ENCODE measurements at regions not wholly inside any gene's neighbourhood (a gene's known extent, or its start where the extent isn't known, plus 50 kb on each side); places are given as distances from the start of the nearest gene placed in this dataset.
"Not testable (repeated sequence)": the region's sequence is repeated elsewhere in the genome, so short reads cannot be mapped to it uniquely, and the experiment has no call there.

GRCh38 chr4:189600264-189600663 lies 340.4 kb upstream of the FRG1 start:
- FAIRE-seq (no peak), DNase-seq (no peak), ATAC-seq (no peak)
- Histone ChIP-seq H3K27ac (no peak overlapping the region), H3K9me3 (no peaks in the 10 kb centered on the region), H3K4me3 (no peak overlapping the region), H3K36me3 (no peaks in the 10 kb centered on the region), H3K4me1 (no peaks in the 10 kb centered on the region), H3K27me3 (no peaks in the 10 kb centered on the region)
- 64 to 72% methylated on average over 6 of the region's 6 CpGs for WGBS, 2 donors
- intact Hi-C loops (cut with DNase I), result no loop called here
- no peak for TF ChIP-seq CTCF (IDR thresholded peaks at IDR 0.05)

GRCh38 chr4:189600718-189601435 lies 339.8 kb upstream of the FRG1 start:
- Histone ChIP-seq H3K27ac (no peak overlapping the region), H3K4me1 (no peaks in the 10 kb centered on the region), H3K4me3 (no peak overlapping the region), H3K9me3 (no peaks in the 10 kb centered on the region), H3K27me3 (no peaks in the 10 kb centered on the region), H3K36me3 (no peaks in the 10 kb centered on the region)
- DNase-seq (no peak), FAIRE-seq (no peak), ATAC-seq (no peak)
- intact Hi-C loops (cut with DNase I), result no loop called here
- TF ChIP-seq CTCF (IDR thresholded peaks at IDR 0.05), result no peak
- WGBS, 2 donors, result 60 to 64% methylated on average over 13 of the region's 13 CpGs

- H3K36me3 ChIP-seq; intact Hi-C loops (cut with DNase I); DNase-seq; FAIRE-seq; H3K4me3 ChIP-seq; ATAC-seq; H3K9me3 ChIP-seq; H3K27me3 ChIP-seq; H3K27ac ChIP-seq; H3K4me1 ChIP-seq: not testable (repeated sequence)
- 59 to 73% methylated on average over 3 of the region's 3 CpGs for WGBS, 2 donors
These were observed 337.8 kb upstream of the FRG1 start for GRCh38 chr4:189602827-189603226.

GRCh38 chr4:189610571-189610970 lies 330.1 kb upstream of the FRG1 start:
- H3K27ac ChIP-seq; H3K36me3 ChIP-seq; intact Hi-C loops (cut with DNase I); DNase-seq; H3K9me3 ChIP-seq; H3K4me1 ChIP-seq; ATAC-seq; H3K27me3 ChIP-seq; H3K4me3 ChIP-seq; FAIRE-seq: not testable (repeated sequence)
- WGBS, 2 donors, result 72 to 80% methylated on average over 3 to 4 of the region's 4 CpGs

- 51 to 61% methylated on average over 4 of the region's 4 CpGs for WGBS, 2 donors
- H3K27me3 ChIP-seq, result no peaks in the 10 kb centered on the region
- ATAC-seq (peak in 3 of 4 donors; percentile 35 to 70 (median 54)), DNase-seq (no peak), FAIRE-seq (no peak)
- intact Hi-C loops (cut with DNase I), result no loop called here
- H3K9me3 ChIP-seq, result no peaks in the 10 kb centered on the region
- H3K4me1 ChIP-seq, result no peaks in the 10 kb centered on the region
- H3K36me3 ChIP-seq, result no peaks in the 10 kb centered on the region
- H3K27ac ChIP-seq, result peak overlapping the region in 1 of 4 donors; percentile 11
- no peak overlapping the region for H3K4me3 ChIP-seq
- no peak for TF ChIP-seq CTCF (IDR thresholded peaks at IDR 0.05)
These were observed 327.5 kb upstream of the FRG1 start for GRCh38 chr4:189613207-189613606.

GRCh38 chr4:189615217-189615663 lies 325.4 kb upstream of the FRG1 start:
- FAIRE-seq (no peak), DNase-seq (peak in 1 of 6 donors; percentile 49), ATAC-seq (no peak)
- no peak for TF ChIP-seq CTCF (IDR thresholded peaks at IDR 0.05)
- H3K27ac ChIP-seq, result no peak overlapping the region
- H3K27me3 ChIP-seq, result no peaks in the 10 kb centered on the region
- intact Hi-C loops (cut with DNase I), result no loop called here
- WGBS, 2 donors, result 91 to 92% methylated on average over 19 to 22 of the region's 22 CpGs
- H3K36me3 ChIP-seq, result no peaks in the 10 kb centered on the region
- H3K4me1 ChIP-seq, result no peaks in the 10 kb centered on the region
- no peak overlapping the region for H3K4me3 ChIP-seq
- no peaks in the 10 kb centered on the region for H3K9me3 ChIP-seq

GRCh38 chr4:189617741-189618140 lies 322.9 kb upstream of the FRG1 start:
- H3K27me3 ChIP-seq; H3K9me3 ChIP-seq; DNase-seq; intact Hi-C loops (cut with DNase I); H3K4me1 ChIP-seq; H3K36me3 ChIP-seq; ATAC-seq; FAIRE-seq; H3K4me3 ChIP-seq; H3K27ac ChIP-seq: not testable (repeated sequence)
- WGBS, 2 donors, result 58 to 59% methylated on average over 5 of the region's 5 CpGs

- H3K27me3 ChIP-seq; H3K27ac ChIP-seq; H3K9me3 ChIP-seq; H3K36me3 ChIP-seq; DNase-seq; ATAC-seq; H3K4me1 ChIP-seq; FAIRE-seq; intact Hi-C loops (cut with DNase I); H3K4me3 ChIP-seq: not testable (repeated sequence)
- WGBS, 2 donors, result 65 to 71% methylated on average over 8 of the region's 8 CpGs
These were observed 321.0 kb upstream of the FRG1 start for GRCh38 chr4:189619441-189620250.

Measured in pancreas (tissue), 10 donors.